ENCODE measurements at regions not wholly inside any gene's neighbourhood (a gene's known extent, or its start where the extent isn't known, plus 50 kb on each side); places are given as distances from the start of the nearest gene placed in this dataset.

- Histone ChIP-seq H3K4me1 (ENCODE audit: control insufficient read depth in 1 of 2, insufficient read depth in 2 of 2, low read length in 2 of 2) (no peaks in the 10 kb centered on the region), H3K9me3 (replicated peaks in 1 of 2; ENCODE audit: control insufficient read depth in 1 of 2, insufficient read depth in 1 of 2, low read length in 2 of 2) (no peaks in the 10 kb centered on the region), H3K79me2 (ENCODE audit: insufficient read depth, low read length) (no peaks in the 10 kb centered on the region), H3K36me3 (replicated peaks in 1 of 2; ENCODE audit: control insufficient read depth in 1 of 2, insufficient read depth in 2 of 2, low read length in 2 of 2) (no peaks in the 10 kb centered on the region), H3K27me3 (ENCODE audit: control insufficient read depth in 2 of 2, insufficient read depth in 2 of 2, low read length in 2 of 2) (no peaks in the 10 kb centered on the region), H3K9ac (ENCODE audit: insufficient read depth, low read length, poor library complexity, severe bottlenecking) (no peak overlapping the region), H2AFZ (ENCODE audit: insufficient read depth, low read depth, low read length, poor library complexity, severe bottlenecking) (no peak overlapping the region), H3K27ac (ENCODE audit: low read depth in 1 of 2, low read length in 2 of 2) (no peak overlapping the region), H3K4me3 (replicated peaks in 1 of 3; ENCODE audit: low read depth in 2 of 3, low read length in 3 of 3) (no peak overlapping the region), H4K20me1 (ENCODE audit: insufficient read depth, low read length) (no peaks in the 10 kb centered on the region), H3K4me2 (replicated peaks; ENCODE audit: extremely low read depth, low read length, poor library complexity, severe bottlenecking) (no peak overlapping the region)
- Mint-ChIP-seq H3K36me3 (no peaks in the 10 kb centered on the region), H3K9me3 (peaks cover 0 to 4% (median 3%) of the 10 kb centered on the region in 7 donors), H3K4me3 (no peak overlapping the region), H3K27ac (no peak overlapping the region), H3K4me1 (no peaks in the 10 kb centered on the region), H3K27me3 (ENCODE audit: low read depth in 3 of 3) (peaks cover 0 to 1% (median 1%) of the 10 kb centered on the region in 3 donors)
- no peak for TF ChIP-seq CTCF (IDR thresholded peaks at IDR 0.05)
- DNase-seq = no peak
- WGBS (ENCODE audit: insufficient coverage) = 89% methylated on average over 1 of the region's 6 CpGs
- intact Hi-C loops (cut with micrococcal nuclease) = no loop called here
Measured at GRCh38 chr2:160812830-160813505, 319.4 kb upstream of the RBMS1 start.

GRCh38 chr2:160813506-160813858, 319.9 kb upstream of the RBMS1 start:
- H3K36me3 Mint-ChIP-seq = no peaks in the 10 kb centered on the region
- WGBS (ENCODE audit: insufficient coverage) = 81% methylated on average over 2 of the region's 5 CpGs
- TF ChIP-seq CTCF (IDR thresholded peaks at IDR 0.05) = no peak
- intact Hi-C loops (cut with micrococcal nuclease) = no loop called here
- no peak overlapping the region for H3K4me3 Mint-ChIP-seq
- Histone ChIP-seq H4K20me1 (ENCODE audit: insufficient read depth, low read length) (no peaks in the 10 kb centered on the region), H3K79me2 (ENCODE audit: insufficient read depth, low read length) (no peaks in the 10 kb centered on the region), H3K9me3 (replicated peaks in 1 of 2; ENCODE audit: control insufficient read depth in 1 of 2, insufficient read depth in 1 of 2, low read length in 2 of 2) (no peaks in the 10 kb centered on the region), H2AFZ (ENCODE audit: insufficient read depth, low read depth, low read length, poor library complexity, severe bottlenecking) (no peak overlapping the region), H3K4me2 (replicated peaks; ENCODE audit: extremely low read depth, low read length, poor library complexity, severe bottlenecking) (no peak overlapping the region), H3K4me3 (replicated peaks in 1 of 3; ENCODE audit: low read depth in 2 of 3, low read length in 3 of 3) (no peak overlapping the region), H3K9ac (ENCODE audit: insufficient read depth, low read length, poor library complexity, severe bottlenecking) (no peak overlapping the region), H3K4me1 (ENCODE audit: control insufficient read depth in 1 of 2, insufficient read depth in 2 of 2, low read length in 2 of 2) (no peaks in the 10 kb centered on the region), H3K27me3 (ENCODE audit: control insufficient read depth in 2 of 2, insufficient read depth in 2 of 2, low read length in 2 of 2) (no peaks in the 10 kb centered on the region), H3K27ac (ENCODE audit: low read depth in 1 of 2, low read length in 2 of 2) (no peak overlapping the region), H3K36me3 (replicated peaks in 1 of 2; ENCODE audit: control insufficient read depth in 1 of 2, insufficient read depth in 2 of 2, low read length in 2 of 2) (no peaks in the 10 kb centered on the region)
- no peaks in the 10 kb centered on the region for H3K4me1 Mint-ChIP-seq
- no peak overlapping the region for H3K27ac Mint-ChIP-seq
- DNase-seq = no peak
- H3K27me3 Mint-ChIP-seq (ENCODE audit: low read depth in 3 of 3) = peaks cover 0 to 1% (median 1%) of the 10 kb centered on the region in 3 donors
- H3K9me3 Mint-ChIP-seq = peaks cover 0 to 4% (median 0%) of the 10 kb centered on the region in 7 donors

Data from CD14-positive monocyte (primary cell).